ENCODE measurements at regions not wholly inside any gene's neighbourhood (a gene's known extent, or its start where the extent isn't known, plus 50 kb on each side); places are given as distances from the start of the nearest gene placed in this dataset.

GRCh38 chr15:77826006-77826695 lies 193.4 kb upstream of the LINGO1 start:
- TF ChIP-seq, protein P1, sequence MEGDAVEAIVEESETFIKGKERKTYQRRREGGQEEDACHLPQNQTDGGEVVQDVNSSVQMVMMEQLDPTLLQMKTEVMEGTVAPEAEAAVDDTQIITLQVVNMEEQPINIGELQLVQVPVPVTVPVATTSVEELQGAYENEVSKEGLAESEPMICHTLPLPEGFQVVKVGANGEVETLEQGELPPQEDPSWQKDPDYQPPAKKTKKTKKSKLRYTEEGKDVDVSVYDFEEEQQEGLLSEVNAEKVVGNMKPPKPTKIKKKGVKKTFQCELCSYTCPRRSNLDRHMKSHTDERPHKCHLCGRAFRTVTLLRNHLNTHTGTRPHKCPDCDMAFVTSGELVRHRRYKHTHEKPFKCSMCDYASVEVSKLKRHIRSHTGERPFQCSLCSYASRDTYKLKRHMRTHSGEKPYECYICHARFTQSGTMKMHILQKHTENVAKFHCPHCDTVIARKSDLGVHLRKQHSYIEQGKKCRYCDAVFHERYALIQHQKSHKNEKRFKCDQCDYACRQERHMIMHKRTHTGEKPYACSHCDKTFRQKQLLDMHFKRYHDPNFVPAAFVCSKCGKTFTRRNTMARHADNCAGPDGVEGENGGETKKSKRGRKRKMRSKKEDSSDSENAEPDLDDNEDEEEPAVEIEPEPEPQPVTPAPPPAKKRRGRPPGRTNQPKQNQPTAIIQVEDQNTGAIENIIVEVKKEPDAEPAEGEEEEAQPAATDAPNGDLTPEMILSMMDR (IDR thresholded peaks at IDR 0.05), result no peak
- TF ChIP-seq EZH2 (IDR thresholded peaks at IDR 0.05), result no peak

All from neural progenitor cell (in vitro differentiated cells).